Gastroesophageal sphincter (tissue), 3 donors: ENCODE measurements at regions not wholly inside any gene's neighbourhood (a gene's known extent, or its start where the extent isn't known, plus 50 kb on each side); places are given as distances from the start of the nearest gene placed in this dataset.

Experiments used
- POLR2A ChIP-seq, 2 donors: fragments of 450-650 bp; IDR thresholded peaks; one replicate each; pipeline ENCODE4 v1.6.1; 2017; ENCODE audit warnings: antibody characterized with exemption in 2 of 2, mild to moderate bottlenecking in 2 of 2, moderate library complexity in 1 of 2
- TF ChIP-seq, protein P1 (sequence below), 4 experiments: fragments of 200-600 bp in 2 of 4; fragments of 450-650 bp in 2 of 4; sonication (generic) in 1 of 4; IDR thresholded peaks; one replicate each; pipeline ENCODE4 v1.5.1; 2017 to 2019; ENCODE audit warnings: antibody characterized with exemption in 4 of 4, mild to moderate bottlenecking in 2 of 4, moderate library complexity in 2 of 4

DNA sequence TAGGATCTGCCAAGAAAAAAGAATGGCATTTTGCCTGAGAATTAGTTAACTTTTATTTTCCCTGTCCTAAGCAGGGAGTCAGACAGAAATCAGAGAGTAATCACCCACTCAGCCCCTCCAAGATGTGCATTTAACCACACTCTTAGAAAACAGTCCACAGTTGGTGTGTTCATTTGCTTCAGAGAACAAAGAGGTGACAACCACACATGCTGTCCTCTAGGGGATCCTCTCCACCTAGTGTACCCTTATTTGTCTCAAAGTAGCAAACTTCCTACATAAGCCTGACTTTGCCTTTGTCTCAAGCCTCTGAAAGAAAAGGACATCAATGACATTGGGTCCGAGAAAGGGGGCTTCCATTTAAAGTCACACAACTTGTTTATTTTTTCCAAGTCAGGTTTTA is 107.0 kb upstream of the RFC3 start:
- TF ChIP-seq, protein P1, sequence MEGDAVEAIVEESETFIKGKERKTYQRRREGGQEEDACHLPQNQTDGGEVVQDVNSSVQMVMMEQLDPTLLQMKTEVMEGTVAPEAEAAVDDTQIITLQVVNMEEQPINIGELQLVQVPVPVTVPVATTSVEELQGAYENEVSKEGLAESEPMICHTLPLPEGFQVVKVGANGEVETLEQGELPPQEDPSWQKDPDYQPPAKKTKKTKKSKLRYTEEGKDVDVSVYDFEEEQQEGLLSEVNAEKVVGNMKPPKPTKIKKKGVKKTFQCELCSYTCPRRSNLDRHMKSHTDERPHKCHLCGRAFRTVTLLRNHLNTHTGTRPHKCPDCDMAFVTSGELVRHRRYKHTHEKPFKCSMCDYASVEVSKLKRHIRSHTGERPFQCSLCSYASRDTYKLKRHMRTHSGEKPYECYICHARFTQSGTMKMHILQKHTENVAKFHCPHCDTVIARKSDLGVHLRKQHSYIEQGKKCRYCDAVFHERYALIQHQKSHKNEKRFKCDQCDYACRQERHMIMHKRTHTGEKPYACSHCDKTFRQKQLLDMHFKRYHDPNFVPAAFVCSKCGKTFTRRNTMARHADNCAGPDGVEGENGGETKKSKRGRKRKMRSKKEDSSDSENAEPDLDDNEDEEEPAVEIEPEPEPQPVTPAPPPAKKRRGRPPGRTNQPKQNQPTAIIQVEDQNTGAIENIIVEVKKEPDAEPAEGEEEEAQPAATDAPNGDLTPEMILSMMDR (IDR thresholded peaks at IDR 0.05): no peak
- TF ChIP-seq POLR2A (IDR thresholded peaks at IDR 0.05): no peak
